OCI-LY7 (cell line): ENCODE measurements at regions not wholly inside any gene's neighbourhood (a gene's known extent, or its start where the extent isn't known, plus 50 kb on each side); places are given as distances from the start of the nearest gene placed in this dataset.

Experiments used
- CTCF ChIP-seq: fragments of 200-600 bp; sonication (generic); conservative IDR thresholded peaks from 2 replicates; pipeline ENCODE4 v1.5.1; 2014; ENCODE audit warnings: mild to moderate bottlenecking, antibody characterized with exemption, low read length, moderate library complexity, mixed read lengths
- EZH2phosphoT487 ChIP-seq: fragments of 200-600 bp; sonication (generic); IDR thresholded peaks from 2 replicates; pipeline ENCODE4 v1.6.1; 2018; ENCODE audit warnings: low read depth, borderline replicate concordance, mild to moderate bottlenecking, mixed run types, antibody characterized with exemption, low read length, moderate library complexity, mixed read lengths

DNA sequence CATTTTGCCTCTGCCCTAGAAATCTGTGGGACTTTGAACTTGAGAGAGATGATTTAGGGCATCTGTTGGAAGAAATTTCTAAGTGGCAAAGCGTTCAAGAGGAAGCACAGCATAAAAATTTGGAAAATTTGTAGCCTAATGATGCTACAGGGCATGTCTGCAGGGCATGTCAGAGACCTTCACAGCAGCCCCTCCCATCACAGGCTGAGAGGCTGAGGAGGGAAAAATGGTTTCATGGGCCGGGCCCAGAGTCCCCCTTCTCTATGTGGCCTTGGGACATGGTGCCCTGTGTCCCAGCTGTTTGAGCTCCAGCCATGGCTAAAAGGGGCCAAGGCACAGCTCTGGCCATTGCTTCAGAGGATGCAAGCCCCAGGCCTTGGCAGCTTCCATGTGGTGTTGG lies 203.0 kb downstream of the STK31 start:
- TF ChIP-seq EZH2phosphoT487, result no peak
- TF ChIP-seq CTCF, result no peak
